ENCODE measurements at regions not wholly inside any gene's neighbourhood (a gene's known extent, or its start where the extent isn't known, plus 50 kb on each side); places are given as distances from the start of the nearest gene placed in this dataset.

DNA sequence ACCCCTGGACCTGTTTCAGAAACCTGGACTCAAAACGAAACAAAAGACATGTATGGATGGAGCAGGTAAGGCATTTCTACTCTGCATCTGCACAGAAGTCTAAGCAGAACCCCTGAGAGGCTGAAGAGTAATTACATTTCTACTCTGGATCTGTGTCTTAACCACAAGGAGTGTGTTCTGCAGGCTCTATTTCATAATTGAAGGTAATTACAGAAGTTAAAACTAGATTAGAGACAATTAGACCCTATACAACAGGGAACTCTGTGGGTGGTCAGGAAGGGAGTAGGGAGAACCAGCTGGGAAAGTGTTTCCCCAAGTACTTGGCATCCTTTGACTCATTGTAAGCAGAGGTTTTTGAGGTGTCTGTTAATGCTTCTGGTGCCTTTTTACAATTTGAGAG is 69.8 kb downstream of the IGSF1 start:
- H3K4me3 ChIP-seq (ENCODE audit: low read depth, low read length), result no peak overlapping the region
- DNase-seq (ENCODE audit: low read depth), result no peak
- TF ChIP-seq CTCF (conservative IDR thresholded peaks at IDR 0.05; ENCODE audit: low read depth, low read length), result no peak

GRCh38 chrX:131217989-131218388 is 71.1 kb downstream of the IGSF1 start:
- no peak for DNase-seq (ENCODE audit: low read depth)
- no peak overlapping the region for H3K4me3 ChIP-seq (ENCODE audit: low read depth, low read length)
- TF ChIP-seq CTCF (conservative IDR thresholded peaks at IDR 0.05; ENCODE audit: low read depth, low read length), result peak; percentile 18

- H3K4me3 ChIP-seq (ENCODE audit: low read depth, low read length), result no peak overlapping the region
- TF ChIP-seq CTCF (conservative IDR thresholded peaks at IDR 0.05; ENCODE audit: low read depth, low read length), result no peak
- no peak for DNase-seq (ENCODE audit: low read depth)
Measured at GRCh38 chrX:131216828-131217227, 72.3 kb downstream of the IGSF1 start.

DNA sequence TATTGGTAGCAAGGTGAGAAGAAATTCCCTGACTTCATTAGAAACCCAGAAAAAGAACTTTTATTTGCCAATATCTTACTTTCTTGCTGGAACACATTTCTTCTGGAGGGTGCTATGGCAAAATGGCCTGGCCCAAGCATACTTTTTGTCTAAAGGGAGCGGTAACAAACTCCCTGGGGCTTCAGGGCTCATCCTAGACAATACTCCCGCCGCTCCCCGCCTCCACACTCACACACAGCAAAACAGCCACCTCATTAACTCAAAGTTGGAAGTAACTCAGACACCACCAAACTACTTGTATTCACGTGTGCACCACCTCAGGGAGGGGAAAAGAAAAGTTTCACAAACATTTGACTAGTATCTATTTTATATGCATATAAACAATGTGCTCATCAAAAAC is 75.7 kb downstream of the IGSF1 start:
- DNase-seq (ENCODE audit: low read depth), result no peak
- H3K4me3 ChIP-seq (ENCODE audit: low read depth, low read length), result no peak overlapping the region
- TF ChIP-seq CTCF (conservative IDR thresholded peaks at IDR 0.05; ENCODE audit: low read depth, low read length), result no peak

DNA sequence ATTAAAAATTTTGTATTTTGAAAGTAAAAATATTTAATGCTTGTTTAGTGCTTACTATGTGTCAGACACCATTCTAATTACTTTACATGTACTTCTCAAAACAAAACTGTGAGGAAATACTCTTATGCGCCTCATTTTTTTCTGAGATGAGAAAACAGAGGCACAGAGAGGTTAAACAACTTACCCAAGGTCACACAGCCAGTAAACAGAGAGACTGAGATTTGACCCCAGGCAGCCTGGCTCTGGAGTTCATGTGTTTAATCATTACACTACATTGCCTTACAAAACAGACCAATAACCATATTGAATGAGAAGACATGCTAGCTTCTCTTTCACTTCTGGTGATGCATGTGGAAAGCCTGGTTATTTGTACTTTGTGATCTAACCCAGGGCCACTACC is 86.3 kb downstream of the IGSF1 start:
- DNase-seq (ENCODE audit: low read depth), result no peak
- H3K4me3 ChIP-seq (ENCODE audit: low read depth, low read length), result no peak overlapping the region
- TF ChIP-seq CTCF (conservative IDR thresholded peaks at IDR 0.05; ENCODE audit: low read depth, low read length), result no peak

DNA sequence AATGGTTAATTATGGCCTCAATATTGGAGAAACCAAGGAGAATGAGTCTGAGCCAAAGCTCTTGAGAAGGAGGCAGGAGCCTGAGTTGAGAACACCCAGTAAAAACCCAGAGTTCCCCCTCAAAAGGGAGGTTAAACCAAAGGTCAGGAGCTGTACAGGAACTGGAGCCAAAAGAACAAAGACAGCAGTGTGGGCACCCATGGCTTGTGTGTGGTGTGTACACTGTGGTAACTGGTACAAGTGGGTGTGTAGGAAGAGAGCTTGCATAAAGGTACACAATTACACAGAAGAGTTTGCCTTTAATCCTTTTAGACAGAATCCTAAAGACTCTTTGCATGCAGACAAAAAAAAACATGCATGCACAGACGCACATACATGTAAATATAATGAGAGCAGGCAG is 87.1 kb downstream of the IGSF1 start:
- DNase-seq (ENCODE audit: low read depth), result no peak
- no peak for TF ChIP-seq CTCF (conservative IDR thresholded peaks at IDR 0.05; ENCODE audit: low read depth, low read length)
- H3K4me3 ChIP-seq (ENCODE audit: low read depth, low read length), result no peak overlapping the region

GRCh38 chrX:131199091-131199490 is 90.0 kb downstream of the IGSF1 start:
- DNase-seq (ENCODE audit: low read depth), result no peak
- TF ChIP-seq CTCF (conservative IDR thresholded peaks at IDR 0.05; ENCODE audit: low read depth, low read length), result no peak
- H3K4me3 ChIP-seq (ENCODE audit: low read depth, low read length), result no peak overlapping the region

Measured in epithelial cell of proximal tubule (primary cell).